ENCODE measurements at regions not wholly inside any gene's neighbourhood (a gene's known extent, or its start where the extent isn't known, plus 50 kb on each side); places are given as distances from the start of the nearest gene placed in this dataset.
A peak's percentile ranks its signal among the peaks of the same experiment; 100 is the strongest.

DNA sequence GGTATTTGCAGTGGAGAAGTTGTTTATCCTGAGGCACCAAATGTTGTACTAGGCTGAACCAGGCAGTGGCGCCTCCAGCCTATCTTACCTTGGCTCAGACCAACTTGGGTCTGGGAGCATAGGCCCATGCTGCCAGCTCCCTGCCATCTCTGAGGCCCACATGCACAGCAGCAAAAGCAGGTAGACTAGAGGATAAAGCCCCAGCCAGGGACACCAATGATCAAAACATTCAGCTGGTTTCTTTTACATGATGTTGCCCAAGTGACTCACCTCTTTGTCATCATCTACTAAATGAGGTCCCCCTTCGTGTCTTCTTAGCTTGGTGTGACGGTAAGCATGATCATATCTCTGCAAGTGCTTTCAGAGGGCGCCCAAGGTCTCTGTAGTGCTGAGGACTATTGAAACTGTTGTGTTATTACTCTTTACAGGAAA lies 112.1 kb upstream of the DRD2 start:
- no peak overlapping the region for H3K27ac ChIP-seq (ENCODE audit: insufficient read depth, low read length)
- CTCF ChIA-PET: interaction anchor here (0.6 to 1.8 kb wide), 5 partner anchors 15 to 241 kb away, joined by 3 to 11 read pairs (median 3); no protein-coding TSS in a partner anchor
- intact Hi-C loops (cut with micrococcal nuclease): no loop called here

More for the DNA sequence above, 112.1 kb upstream of the DRD2 start:
- TF ChIP-seq FOS (IDR thresholded peaks at IDR 0.05; ENCODE audit: low read depth, low read length): no peak
- no peak overlapping the region for H2BK20ac ChIP-seq (ENCODE audit: low read depth, low read length)
- POLR2A ChIA-PET (ENCODE audit: unreplicated experiment): interaction anchor here (0.5 kb wide), 1 partner anchor 16 kb away, joined by 3 read pairs; no protein-coding TSS in a partner anchor
- no peaks in the 10 kb centered on the region for H3K79me1 ChIP-seq (ENCODE audit: low read depth in 1 of 2, low read length in 2 of 2)
- H3K4me1 ChIP-seq (ENCODE audit: control insufficient read depth, insufficient read depth, low read length): no peaks in the 10 kb centered on the region
- no peak overlapping the region for H2AK5ac ChIP-seq (ENCODE audit: low read depth, low read length)
- no peak overlapping the region for H2AK9ac ChIP-seq (replicated peaks; ENCODE audit: low read depth, low read length, poor library complexity)
- in situ Hi-C loops (cut with MboI; ENCODE audit: low sequenced_read_pairs) (no loop called here), dilution Hi-C loops (cut with HindIII; ENCODE audit: low sequenced_read_pairs, unreplicated experiment) (no loop called here)
- no peak overlapping the region for H2BK15ac ChIP-seq (ENCODE audit: low read depth, low read length)
- H3K18ac ChIP-seq (ENCODE audit: low read depth, low read length): no peak overlapping the region
- H3K23ac ChIP-seq (ENCODE audit: low read depth, low read length): no peak overlapping the region
- no peak overlapping the region for H4K91ac ChIP-seq (ENCODE audit: insufficient read depth, low read depth, low read length)
- no TSS peak for BruUV-seq (replicated peaks)
- H3K56ac ChIP-seq (ENCODE audit: extremely low read depth, insufficient read depth, low read length): no peak overlapping the region
- no peaks in the 10 kb centered on the region for H3K36me3 ChIP-seq (ENCODE audit: control insufficient read depth, insufficient read depth, low read length)
- no peak overlapping the region for H3K14ac ChIP-seq (replicated peaks; ENCODE audit: low read depth, low read length)
- no peak overlapping the region for H2BK120ac ChIP-seq (ENCODE audit: low read depth, low read length)
- ATAC-seq (ENCODE audit: low read depth) (no peak), DNase-seq (peak; percentile 4)
- no peak overlapping the region for H3K4me3 ChIP-seq (ENCODE audit: insufficient read depth, low read depth, low read length)
- no peak overlapping the region for H3K4me2 ChIP-seq (ENCODE audit: low read depth, low read length)
- no peaks in the 10 kb centered on the region for H3K9me1 ChIP-seq (ENCODE audit: insufficient read depth, low read length)
- H2AFZ ChIP-seq (replicated peaks; ENCODE audit: low read length, poor library complexity): no peak overlapping the region
- H2BK5ac ChIP-seq (ENCODE audit: low read depth, low read length, poor library complexity, severe bottlenecking): no peak overlapping the region
- H4K20me1 ChIP-seq (ENCODE audit: insufficient read depth, low read length): no peaks in the 10 kb centered on the region
- no peaks in the 10 kb centered on the region for H3K9me3 ChIP-seq (ENCODE audit: control insufficient read depth, insufficient read depth, low read length)
- peaks cover 8% of the 10 kb centered on the region for H3K27me3 ChIP-seq (ENCODE audit: control insufficient read depth, insufficient read depth, low read length)
- WGBS, 2 experiments (ENCODE audit: extremely low coverage in 2 of 2, insufficient read length in 1 of 2): no CpG with 5 or more reads among the region's 4 CpGs
- H3K9ac ChIP-seq (ENCODE audit: low read depth, low read length): no peak overlapping the region
- H4K5ac ChIP-seq (ENCODE audit: low read depth, low read length): no peak overlapping the region
- no peak overlapping the region for H4K8ac ChIP-seq (ENCODE audit: low read depth in 2 of 2, low read length in 2 of 2)
- no peak overlapping the region for H3K4ac ChIP-seq (ENCODE audit: low read depth, low read length)

All from IMR-90 (cell line).